Ishikawa (cell line): ENCODE measurements at regions not wholly inside any gene's neighbourhood (a gene's known extent, or its start where the extent isn't known, plus 50 kb on each side); places are given as distances from the start of the nearest gene placed in this dataset.

Experiments
- CEBPB ChIP-seq: IDR thresholded peaks from 2 replicates; pipeline ENCODE4 v1.6.1; 2012
- CREB1 ChIP-seq: IDR thresholded peaks from 2 replicates; pipeline ENCODE4 v1.6.1; 2012; ENCODE audit warnings: low read depth
- EGR1 ChIP-seq: IDR thresholded peaks from 2 replicates; pipeline ENCODE4 v1.6.1; 2012
- EP300 ChIP-seq: IDR thresholded peaks from 2 replicates; pipeline ENCODE4 v1.6.1; 2012; ENCODE audit warnings: borderline replicate concordance
- FOXM1 ChIP-seq: IDR thresholded peaks from 2 replicates; pipeline ENCODE4 v1.6.1; 2012; ENCODE audit warnings: low read depth, borderline replicate concordance
- MAX ChIP-seq: IDR thresholded peaks from 2 replicates; pipeline ENCODE4 v1.6.1; 2012
- NFIC ChIP-seq: IDR thresholded peaks from 2 replicates; pipeline ENCODE4 v1.6.1; 2012
- RAD21 ChIP-seq: IDR thresholded peaks from 2 replicates; pipeline ENCODE4 v1.6.1; 2012; ENCODE audit warnings: low read depth
- REST ChIP-seq: IDR thresholded peaks from 2 replicates; pipeline ENCODE4 v1.6.1; 2012; ENCODE audit warnings: low read depth, mild to moderate bottlenecking
- TAF1 ChIP-seq: IDR thresholded peaks from 2 replicates; pipeline ENCODE4 v1.6.1; 2012; ENCODE audit warnings: low read depth, mild to moderate bottlenecking
- TCF12 ChIP-seq: IDR thresholded peaks from 2 replicates; pipeline ENCODE4 v1.6.1; 2012; ENCODE audit warnings: low read depth
- TEAD4 ChIP-seq: IDR thresholded peaks from 2 replicates; pipeline ENCODE4 v1.6.1; 2012
- USF1 ChIP-seq: IDR thresholded peaks from 2 replicates; pipeline ENCODE4 v1.6.1; 2012
- YY1 ChIP-seq: IDR thresholded peaks from 2 replicates; pipeline ENCODE4 v1.6.1; 2012; ENCODE audit warnings: low read depth
- ZBTB7A ChIP-seq: IDR thresholded peaks from 2 replicates; pipeline ENCODE4 v1.6.1; 2012; ENCODE audit warnings: low read depth

DNA sequence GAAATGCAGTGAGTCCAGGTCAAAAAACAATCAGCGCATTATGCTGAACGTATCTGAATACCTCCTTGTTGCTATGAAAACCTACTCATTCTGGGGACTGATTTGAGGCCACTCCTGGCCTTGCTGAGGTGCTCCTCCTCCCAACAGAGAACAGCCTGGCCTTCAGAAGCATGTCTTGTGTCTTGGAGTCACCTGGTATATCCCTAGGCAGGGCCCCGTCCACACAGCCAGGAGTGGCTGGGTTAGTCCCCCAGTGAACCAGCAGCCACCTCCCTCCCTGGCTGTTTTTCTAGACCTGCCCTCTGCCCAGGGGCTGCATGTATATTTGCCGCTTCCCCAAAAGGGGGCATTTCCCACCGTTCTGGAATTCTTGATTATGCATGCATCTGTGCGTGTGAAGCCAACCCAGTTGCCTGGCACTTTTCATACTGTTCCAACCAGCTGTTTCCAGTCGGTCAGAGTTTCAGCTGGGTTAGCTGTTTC lies 99.2 kb upstream of the SPATA31C2 start:
- no peak for TF ChIP-seq RAD21
- TF ChIP-seq CEBPB = no peak
- TF ChIP-seq MAX = no peak
- TF ChIP-seq TAF1 = no peak

- TF ChIP-seq NFIC (no peak), MAX (no peak), USF1 (no peak), CREB1 (no peak), TEAD4 (peak; percentile 37; the same call in 1 of the 2 replicates)
These were observed 98.5 kb upstream of the SPATA31C2 start for GRCh38 chr9:88236511-88237478.

GRCh38 chr9:88235615-88236014 lies 97.3 kb upstream of the SPATA31C2 start:
- TF ChIP-seq RAD21 (no peak), EGR1 (no peak), FOXM1 (no peak), ZBTB7A (no peak), TEAD4 (no peak), TCF12 (no peak), NFIC (no peak), MAX (no peak), YY1 (no peak), CEBPB (no peak), REST (no peak), USF1 (no peak), EP300 (no peak), CREB1 (no peak), TAF1 (no peak)

GRCh38 chr9:88234114-88234513 lies 95.8 kb upstream of the SPATA31C2 start:
- TF ChIP-seq CEBPB (no peak), NFIC (no peak), ZBTB7A (no peak), TCF12 (no peak)

DNA sequence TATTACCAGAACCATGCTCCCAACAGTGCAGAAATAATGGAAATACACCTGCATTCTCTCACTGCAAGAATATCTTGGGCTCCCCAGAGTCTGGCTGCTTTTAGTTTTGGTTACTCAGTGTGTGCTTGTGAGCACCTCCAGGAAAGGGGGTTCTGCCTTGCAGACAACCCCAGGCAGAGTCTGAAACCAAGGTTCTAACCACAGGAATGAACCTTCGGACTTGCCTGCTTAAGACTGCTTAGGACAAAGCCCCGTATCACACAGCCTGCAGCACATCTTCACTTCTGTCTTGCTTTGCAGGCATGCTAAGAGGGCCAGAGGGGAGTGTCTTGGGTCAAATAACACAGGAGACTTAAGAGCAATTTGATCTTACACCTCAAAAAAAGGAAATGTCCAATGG lies 94.8 kb upstream of the SPATA31C2 start:
- TF ChIP-seq TAF1 (no peak), FOXM1 (no peak), ZBTB7A (no peak), TEAD4 (no peak), CREB1 (no peak), EP300 (no peak), TCF12 (no peak), CEBPB (no peak), NFIC (no peak), RAD21 (no peak), USF1 (no peak), MAX (no peak), YY1 (no peak), REST (no peak), EGR1 (no peak)
